ENCODE measurements at regions not wholly inside any gene's neighbourhood (a gene's known extent, or its start where the extent isn't known, plus 50 kb on each side); places are given as distances from the start of the nearest gene placed in this dataset.
"Not testable (repeated sequence)": the region's sequence is repeated elsewhere in the genome, so short reads cannot be mapped to it uniquely, and the experiment has no call there.

- no peak for DNase-seq (ENCODE audit: low read depth)
- TF ChIP-seq CTCF (conservative IDR thresholded peaks at IDR 0.05; ENCODE audit: low read length) = no peak
- no peak overlapping the region for H3K4me3 ChIP-seq (ENCODE audit: low read length)
Measured at GRCh38 chr21:31426235-31426797, 82.3 kb upstream of the TIAM1 start.

- TF ChIP-seq CTCF (conservative IDR thresholded peaks at IDR 0.05; ENCODE audit: low read length) = no peak
- DNase-seq (ENCODE audit: low read depth) = no peak
- no peak overlapping the region for H3K4me3 ChIP-seq (ENCODE audit: low read length)
Measured at GRCh38 chr21:31425138-31425537, 81.1 kb upstream of the TIAM1 start.

- no peak for DNase-seq (ENCODE audit: low read depth)
- TF ChIP-seq CTCF (conservative IDR thresholded peaks at IDR 0.05; ENCODE audit: low read length) = no peak
- H3K4me3 ChIP-seq (ENCODE audit: low read length) = no peak overlapping the region
Measured at GRCh38 chr21:31424058-31424457, 80.0 kb upstream of the TIAM1 start.

GRCh38 chr21:31420988-31421387 lies 76.9 kb upstream of the TIAM1 start:
- no peak for DNase-seq (ENCODE audit: low read depth)
- TF ChIP-seq CTCF (conservative IDR thresholded peaks at IDR 0.05; ENCODE audit: low read length) = no peak
- H3K4me3 ChIP-seq (ENCODE audit: low read length) = no peak overlapping the region

GRCh38 chr21:31420354-31420753 lies 76.3 kb upstream of the TIAM1 start:
- no peak for DNase-seq (ENCODE audit: low read depth)
- no peak overlapping the region for H3K4me3 ChIP-seq (ENCODE audit: low read length)
- TF ChIP-seq CTCF (conservative IDR thresholded peaks at IDR 0.05; ENCODE audit: low read length) = no peak

GRCh38 chr21:31418377-31419001 lies 74.4 kb upstream of the TIAM1 start:
- DNase-seq (ENCODE audit: low read depth) = no peak
- no peak overlapping the region for H3K4me3 ChIP-seq (ENCODE audit: low read length)
- no peak for TF ChIP-seq CTCF (conservative IDR thresholded peaks at IDR 0.05; ENCODE audit: low read length)

GRCh38 chr21:31417214-31417613 lies 73.2 kb upstream of the TIAM1 start:
- DNase-seq (ENCODE audit: low read depth); H3K4me3 ChIP-seq (ENCODE audit: low read length): not testable (repeated sequence)
